H1 (cell line): ENCODE measurements at regions not wholly inside any gene's neighbourhood (a gene's known extent, or its start where the extent isn't known, plus 50 kb on each side); places are given as distances from the start of the nearest gene placed in this dataset.

Experiments used
- CREB1 ChIP-seq: IDR thresholded peaks from 2 replicates; pipeline ENCODE4 v1.6.1; 2012; ENCODE audit warnings: inconsistent platforms
- HDAC2 ChIP-seq, 2 experiments: fragments of 300-600 bp in 1 of 2; sonication (generic) in 1 of 2; IDR thresholded peaks; 2 replicates each; pipeline ENCODE4 v1.6.1; 2011 to 2012; ENCODE audit warnings: low read depth in 2 of 2, low read length in 2 of 2, mild to moderate bottlenecking in 2 of 2, moderate library complexity in 2 of 2, borderline replicate concordance in 1 of 2, inconsistent platforms in 1 of 2
- SIX5 ChIP-seq: IDR thresholded peaks from 2 replicates; pipeline ENCODE4 v1.6.1; 2011; ENCODE audit warnings: mild to moderate bottlenecking, low read depth, low read length
- TAF1 ChIP-seq: IDR thresholded peaks from 2 replicates; pipeline ENCODE4 v1.6.1; 2011; ENCODE audit warnings: mild to moderate bottlenecking, low read depth, low read length
- TF ChIP-seq, protein P1 (sequence below): fragments of 300-600 bp; sonication (generic); IDR thresholded peaks from 2 replicates; pipeline ENCODE4 v1.7.1; 2012; ENCODE audit warnings: low read length, moderate library complexity, mild to moderate bottlenecking, inconsistent platforms; ENCODE audit not compliant: insufficient replicate concordance

DNA sequence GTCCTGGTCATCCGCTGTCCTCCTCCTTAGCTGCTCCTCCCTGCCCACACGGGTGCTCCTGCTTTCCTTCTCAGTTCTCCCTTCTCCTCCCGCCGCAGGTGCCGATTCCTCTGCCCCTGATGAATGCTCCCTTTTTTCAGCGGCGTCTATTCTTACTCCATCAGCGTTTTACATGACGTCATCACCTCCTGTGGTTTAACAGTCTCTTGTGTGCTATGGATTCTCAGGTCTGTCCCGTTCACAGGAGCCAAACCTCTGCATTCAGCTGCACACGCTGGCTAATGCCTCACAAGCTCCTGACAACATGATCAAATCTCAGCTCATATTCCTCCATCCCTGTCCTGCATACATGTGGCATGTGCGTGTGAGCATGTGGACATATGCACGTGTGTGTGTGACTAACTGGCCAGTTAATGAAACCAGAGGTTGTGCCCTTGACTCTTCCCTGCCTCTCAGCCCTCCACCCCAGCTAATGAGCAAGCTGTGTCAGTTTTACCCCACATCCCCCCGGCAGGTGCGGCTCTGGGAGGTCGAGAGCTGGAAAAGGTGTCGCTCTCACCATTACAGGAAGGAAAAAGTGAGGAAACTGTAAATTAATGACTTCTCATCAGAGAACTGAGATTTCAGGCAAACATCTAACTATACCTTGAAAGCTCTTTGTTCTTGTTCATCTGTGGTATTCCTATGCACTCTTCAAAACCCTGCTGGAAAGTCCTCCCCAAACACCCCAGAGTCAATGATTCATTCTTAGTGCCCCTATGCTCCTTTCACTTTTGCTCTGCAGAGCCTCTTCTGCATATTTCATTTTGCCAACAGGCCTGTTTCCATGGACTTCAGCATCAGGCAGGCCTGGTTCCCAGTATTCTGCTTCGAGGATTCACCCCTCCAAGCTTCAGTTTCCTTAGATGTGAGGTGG, 163.1 kb downstream of the TTLL2 start (continued):
- TF ChIP-seq, protein P1, sequence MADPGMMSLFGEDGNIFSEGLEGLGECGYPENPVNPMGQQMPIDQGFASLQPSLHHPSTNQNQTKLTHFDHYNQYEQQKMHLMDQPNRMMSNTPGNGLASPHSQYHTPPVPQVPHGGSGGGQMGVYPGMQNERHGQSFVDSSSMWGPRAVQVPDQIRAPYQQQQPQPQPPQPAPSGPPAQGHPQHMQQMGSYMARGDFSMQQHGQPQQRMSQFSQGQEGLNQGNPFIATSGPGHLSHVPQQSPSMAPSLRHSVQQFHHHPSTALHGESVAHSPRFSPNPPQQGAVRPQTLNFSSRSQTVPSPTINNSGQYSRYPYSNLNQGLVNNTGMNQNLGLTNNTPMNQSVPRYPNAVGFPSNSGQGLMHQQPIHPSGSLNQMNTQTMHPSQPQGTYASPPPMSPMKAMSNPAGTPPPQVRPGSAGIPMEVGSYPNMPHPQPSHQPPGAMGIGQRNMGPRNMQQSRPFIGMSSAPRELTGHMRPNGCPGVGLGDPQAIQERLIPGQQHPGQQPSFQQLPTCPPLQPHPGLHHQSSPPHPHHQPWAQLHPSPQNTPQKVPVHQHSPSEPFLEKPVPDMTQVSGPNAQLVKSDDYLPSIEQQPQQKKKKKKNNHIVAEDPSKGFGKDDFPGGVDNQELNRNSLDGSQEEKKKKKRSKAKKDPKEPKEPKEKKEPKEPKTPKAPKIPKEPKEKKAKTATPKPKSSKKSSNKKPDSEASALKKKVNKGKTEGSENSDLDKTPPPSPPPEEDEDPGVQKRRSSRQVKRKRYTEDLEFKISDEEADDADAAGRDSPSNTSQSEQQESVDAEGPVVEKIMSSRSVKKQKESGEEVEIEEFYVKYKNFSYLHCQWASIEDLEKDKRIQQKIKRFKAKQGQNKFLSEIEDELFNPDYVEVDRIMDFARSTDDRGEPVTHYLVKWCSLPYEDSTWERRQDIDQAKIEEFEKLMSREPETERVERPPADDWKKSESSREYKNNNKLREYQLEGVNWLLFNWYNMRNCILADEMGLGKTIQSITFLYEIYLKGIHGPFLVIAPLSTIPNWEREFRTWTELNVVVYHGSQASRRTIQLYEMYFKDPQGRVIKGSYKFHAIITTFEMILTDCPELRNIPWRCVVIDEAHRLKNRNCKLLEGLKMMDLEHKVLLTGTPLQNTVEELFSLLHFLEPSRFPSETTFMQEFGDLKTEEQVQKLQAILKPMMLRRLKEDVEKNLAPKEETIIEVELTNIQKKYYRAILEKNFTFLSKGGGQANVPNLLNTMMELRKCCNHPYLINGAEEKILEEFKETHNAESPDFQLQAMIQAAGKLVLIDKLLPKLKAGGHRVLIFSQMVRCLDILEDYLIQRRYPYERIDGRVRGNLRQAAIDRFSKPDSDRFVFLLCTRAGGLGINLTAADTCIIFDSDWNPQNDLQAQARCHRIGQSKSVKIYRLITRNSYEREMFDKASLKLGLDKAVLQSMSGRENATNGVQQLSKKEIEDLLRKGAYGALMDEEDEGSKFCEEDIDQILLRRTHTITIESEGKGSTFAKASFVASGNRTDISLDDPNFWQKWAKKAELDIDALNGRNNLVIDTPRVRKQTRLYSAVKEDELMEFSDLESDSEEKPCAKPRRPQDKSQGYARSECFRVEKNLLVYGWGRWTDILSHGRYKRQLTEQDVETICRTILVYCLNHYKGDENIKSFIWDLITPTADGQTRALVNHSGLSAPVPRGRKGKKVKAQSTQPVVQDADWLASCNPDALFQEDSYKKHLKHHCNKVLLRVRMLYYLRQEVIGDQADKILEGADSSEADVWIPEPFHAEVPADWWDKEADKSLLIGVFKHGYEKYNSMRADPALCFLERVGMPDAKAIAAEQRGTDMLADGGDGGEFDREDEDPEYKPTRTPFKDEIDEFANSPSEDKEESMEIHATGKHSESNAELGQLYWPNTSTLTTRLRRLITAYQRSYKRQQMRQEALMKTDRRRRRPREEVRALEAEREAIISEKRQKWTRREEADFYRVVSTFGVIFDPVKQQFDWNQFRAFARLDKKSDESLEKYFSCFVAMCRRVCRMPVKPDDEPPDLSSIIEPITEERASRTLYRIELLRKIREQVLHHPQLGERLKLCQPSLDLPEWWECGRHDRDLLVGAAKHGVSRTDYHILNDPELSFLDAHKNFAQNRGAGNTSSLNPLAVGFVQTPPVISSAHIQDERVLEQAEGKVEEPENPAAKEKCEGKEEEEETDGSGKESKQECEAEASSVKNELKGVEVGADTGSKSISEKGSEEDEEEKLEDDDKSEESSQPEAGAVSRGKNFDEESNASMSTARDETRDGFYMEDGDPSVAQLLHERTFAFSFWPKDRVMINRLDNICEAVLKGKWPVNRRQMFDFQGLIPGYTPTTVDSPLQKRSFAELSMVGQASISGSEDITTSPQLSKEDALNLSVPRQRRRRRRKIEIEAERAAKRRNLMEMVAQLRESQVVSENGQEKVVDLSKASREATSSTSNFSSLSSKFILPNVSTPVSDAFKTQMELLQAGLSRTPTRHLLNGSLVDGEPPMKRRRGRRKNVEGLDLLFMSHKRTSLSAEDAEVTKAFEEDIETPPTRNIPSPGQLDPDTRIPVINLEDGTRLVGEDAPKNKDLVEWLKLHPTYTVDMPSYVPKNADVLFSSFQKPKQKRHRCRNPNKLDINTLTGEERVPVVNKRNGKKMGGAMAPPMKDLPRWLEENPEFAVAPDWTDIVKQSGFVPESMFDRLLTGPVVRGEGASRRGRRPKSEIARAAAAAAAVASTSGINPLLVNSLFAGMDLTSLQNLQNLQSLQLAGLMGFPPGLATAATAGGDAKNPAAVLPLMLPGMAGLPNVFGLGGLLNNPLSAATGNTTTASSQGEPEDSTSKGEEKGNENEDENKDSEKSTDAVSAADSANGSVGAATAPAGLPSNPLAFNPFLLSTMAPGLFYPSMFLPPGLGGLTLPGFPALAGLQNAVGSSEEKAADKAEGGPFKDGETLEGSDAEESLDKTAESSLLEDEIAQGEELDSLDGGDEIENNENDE, result no peak
- TF ChIP-seq CREB1, result no peak
- no peak for TF ChIP-seq TAF1
- TF ChIP-seq SIX5, result no peak
- TF ChIP-seq HDAC2 (IDR thresholded peaks at IDR 0.05; ENCODE audit: borderline replicate concordance in 1 of 2, low read depth in 2 of 2, low read length in 2 of 2), result no peak
